Neural cell (in vitro differentiated cells): ENCODE measurements at regions not wholly inside any gene's neighbourhood (a gene's known extent, or its start where the extent isn't known, plus 50 kb on each side); places are given as distances from the start of the nearest gene placed in this dataset.

ENCODE experiments used
- EP300 ChIP-seq: fragments of 450-650 bp; conservative IDR thresholded peaks from 2 replicates; pipeline ENCODE4 v1.6.1; 2014; ENCODE audit warnings: antibody characterized with exemption, mild to moderate bottlenecking, moderate library complexity; ENCODE audit not compliant: poor library complexity, severe bottlenecking
- EZH2 ChIP-seq: fragments of 200-600, 300-800 bp; shearing (Covaris generic), sonication (generic); IDR thresholded peaks from 2 replicates; pipeline ENCODE4 v1.6.1; 2014; ENCODE audit warnings: antibody characterized with exemption, low read length, borderline replicate concordance, mild to moderate bottlenecking; ENCODE audit not compliant: insufficient read depth, poor library complexity, severe bottlenecking
- MXI1 ChIP-seq: fragments of 450-650 bp; conservative IDR thresholded peaks from 2 replicates; pipeline ENCODE4 v1.6.1; 2014; ENCODE audit warnings: antibody characterized with exemption, mild to moderate bottlenecking; ENCODE audit not compliant: poor library complexity, severe bottlenecking
- POLR2AphosphoS5 ChIP-seq: IDR thresholded peaks from 2 replicates; pipeline ENCODE4 v1.6.1; 2012
- RAD21 ChIP-seq: fragments of 450-650 bp; conservative IDR thresholded peaks from 2 replicates; pipeline ENCODE4 v1.6.1; 2014; ENCODE audit warnings: antibody characterized with exemption, mild to moderate bottlenecking, moderate library complexity
- TAF1 ChIP-seq: IDR thresholded peaks from 2 replicates; pipeline ENCODE4 v1.6.1; 2012; ENCODE audit warnings: low read depth
- TF ChIP-seq, protein P1 (sequence below): fragments of 450-650 bp; IDR thresholded peaks from 2 replicates; pipeline ENCODE4 v1.5.1; 2014; ENCODE audit warnings: antibody characterized with exemption, mild to moderate bottlenecking, moderate library complexity; ENCODE audit not compliant: poor library complexity, severe bottlenecking
- TF ChIP-seq, protein P2 (sequence below): IDR thresholded peaks from 2 replicates; pipeline ENCODE4 v1.6.1; 2012; ENCODE audit warnings: borderline replicate concordance

DNA sequence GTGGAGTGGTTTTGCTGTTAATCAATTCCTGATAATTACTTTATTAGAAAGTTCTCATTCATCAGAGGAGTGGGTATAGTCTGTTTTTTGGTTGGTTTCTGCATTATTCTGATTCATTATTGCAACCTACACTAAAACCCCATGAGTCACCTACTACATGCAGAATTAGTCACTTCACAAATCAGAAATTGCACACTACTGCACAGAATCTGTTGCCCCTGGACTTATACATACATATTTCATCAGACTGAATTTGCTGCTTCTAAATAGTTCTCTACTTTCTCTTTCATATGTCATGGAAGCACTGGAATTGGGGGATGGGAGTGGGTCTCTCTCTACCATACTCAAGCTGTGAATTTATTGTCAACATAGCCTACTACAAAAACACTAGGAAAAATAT lies 585.1 kb downstream of the DNAH5 start:
- TF ChIP-seq, protein P1, sequence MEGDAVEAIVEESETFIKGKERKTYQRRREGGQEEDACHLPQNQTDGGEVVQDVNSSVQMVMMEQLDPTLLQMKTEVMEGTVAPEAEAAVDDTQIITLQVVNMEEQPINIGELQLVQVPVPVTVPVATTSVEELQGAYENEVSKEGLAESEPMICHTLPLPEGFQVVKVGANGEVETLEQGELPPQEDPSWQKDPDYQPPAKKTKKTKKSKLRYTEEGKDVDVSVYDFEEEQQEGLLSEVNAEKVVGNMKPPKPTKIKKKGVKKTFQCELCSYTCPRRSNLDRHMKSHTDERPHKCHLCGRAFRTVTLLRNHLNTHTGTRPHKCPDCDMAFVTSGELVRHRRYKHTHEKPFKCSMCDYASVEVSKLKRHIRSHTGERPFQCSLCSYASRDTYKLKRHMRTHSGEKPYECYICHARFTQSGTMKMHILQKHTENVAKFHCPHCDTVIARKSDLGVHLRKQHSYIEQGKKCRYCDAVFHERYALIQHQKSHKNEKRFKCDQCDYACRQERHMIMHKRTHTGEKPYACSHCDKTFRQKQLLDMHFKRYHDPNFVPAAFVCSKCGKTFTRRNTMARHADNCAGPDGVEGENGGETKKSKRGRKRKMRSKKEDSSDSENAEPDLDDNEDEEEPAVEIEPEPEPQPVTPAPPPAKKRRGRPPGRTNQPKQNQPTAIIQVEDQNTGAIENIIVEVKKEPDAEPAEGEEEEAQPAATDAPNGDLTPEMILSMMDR: no peak
- TF ChIP-seq TAF1 (no peak), RAD21 (no peak), EP300 (no peak), MXI1 (no peak), EZH2 (no peak), POLR2AphosphoS5 (no peak)
- TF ChIP-seq, protein P2, sequence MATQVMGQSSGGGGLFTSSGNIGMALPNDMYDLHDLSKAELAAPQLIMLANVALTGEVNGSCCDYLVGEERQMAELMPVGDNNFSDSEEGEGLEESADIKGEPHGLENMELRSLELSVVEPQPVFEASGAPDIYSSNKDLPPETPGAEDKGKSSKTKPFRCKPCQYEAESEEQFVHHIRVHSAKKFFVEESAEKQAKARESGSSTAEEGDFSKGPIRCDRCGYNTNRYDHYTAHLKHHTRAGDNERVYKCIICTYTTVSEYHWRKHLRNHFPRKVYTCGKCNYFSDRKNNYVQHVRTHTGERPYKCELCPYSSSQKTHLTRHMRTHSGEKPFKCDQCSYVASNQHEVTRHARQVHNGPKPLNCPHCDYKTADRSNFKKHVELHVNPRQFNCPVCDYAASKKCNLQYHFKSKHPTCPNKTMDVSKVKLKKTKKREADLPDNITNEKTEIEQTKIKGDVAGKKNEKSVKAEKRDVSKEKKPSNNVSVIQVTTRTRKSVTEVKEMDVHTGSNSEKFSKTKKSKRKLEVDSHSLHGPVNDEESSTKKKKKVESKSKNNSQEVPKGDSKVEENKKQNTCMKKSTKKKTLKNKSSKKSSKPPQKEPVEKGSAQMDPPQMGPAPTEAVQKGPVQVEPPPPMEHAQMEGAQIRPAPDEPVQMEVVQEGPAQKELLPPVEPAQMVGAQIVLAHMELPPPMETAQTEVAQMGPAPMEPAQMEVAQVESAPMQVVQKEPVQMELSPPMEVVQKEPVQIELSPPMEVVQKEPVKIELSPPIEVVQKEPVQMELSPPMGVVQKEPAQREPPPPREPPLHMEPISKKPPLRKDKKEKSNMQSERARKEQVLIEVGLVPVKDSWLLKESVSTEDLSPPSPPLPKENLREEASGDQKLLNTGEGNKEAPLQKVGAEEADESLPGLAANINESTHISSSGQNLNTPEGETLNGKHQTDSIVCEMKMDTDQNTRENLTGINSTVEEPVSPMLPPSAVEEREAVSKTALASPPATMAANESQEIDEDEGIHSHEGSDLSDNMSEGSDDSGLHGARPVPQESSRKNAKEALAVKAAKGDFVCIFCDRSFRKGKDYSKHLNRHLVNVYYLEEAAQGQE: no peak
